Lung (tissue), 11 donors: ENCODE measurements at regions not wholly inside any gene's neighbourhood (a gene's known extent, or its start where the extent isn't known, plus 50 kb on each side); places are given as distances from the start of the nearest gene placed in this dataset.

Source experiments
- ATAC-seq: fragments of 200-7000 bp; cut with Tn5 transposase; one replicate; pipeline ENCODE4 v1.9.1; 2020; ENCODE audit warnings: moderate number of reproducible peaks; ENCODE audit not compliant: insufficient read depth, low FRiP score
- DNase-seq, 3 donors: peaks; one replicate each; pipeline ENCODE4 v3.0.0-alpha.2; 2013 to 2017
- H3K27ac ChIP-seq, 2 donors: one replicate each; pipeline ENCODE4 v1.5.1; 2013; ENCODE audit warnings: mild to moderate bottlenecking in 2 of 2, moderate library complexity in 2 of 2, control low read depth in 1 of 2, inconsistent platforms in 1 of 2, low read depth in 1 of 2, low read length in 1 of 2
- H3K27me3 ChIP-seq, 3 donors: one replicate each; pipeline ENCODE4 v1.5.1; 2013; ENCODE audit warnings: low read length in 2 of 3; ENCODE audit not compliant: control insufficient read depth in 3 of 3, insufficient read depth in 3 of 3
- H3K36me3 ChIP-seq, 4 donors: one replicate each; pipeline ENCODE4 v1.5.1; 2013; ENCODE audit warnings: low read length in 4 of 4, mild to moderate bottlenecking in 1 of 4, moderate library complexity in 1 of 4; ENCODE audit not compliant: control insufficient read depth in 4 of 4, insufficient read depth in 4 of 4
- H3K4me1 ChIP-seq, 5 donors: one replicate each; pipeline ENCODE4 v1.5.1; 2013; ENCODE audit warnings: low read length in 5 of 5, mild to moderate bottlenecking in 2 of 5, moderate library complexity in 1 of 5; ENCODE audit not compliant: control insufficient read depth in 5 of 5, insufficient read depth in 5 of 5
- H3K4me3 ChIP-seq: one replicate; pipeline ENCODE4 v1.5.1; 2013; ENCODE audit warnings: mild to moderate bottlenecking, control low read depth, moderate library complexity
- H3K9ac ChIP-seq, 2 donors: one replicate each; pipeline ENCODE4 v1.5.1; 2013; ENCODE audit warnings: low read length in 2 of 2, control low read depth in 1 of 2; ENCODE audit not compliant: insufficient read depth in 1 of 2
- H3K9me3 ChIP-seq, 4 donors: one replicate each; pipeline ENCODE4 v1.5.1; 2013; ENCODE audit warnings: low read length in 3 of 4, mild to moderate bottlenecking in 1 of 4, moderate library complexity in 1 of 4; ENCODE audit not compliant: control insufficient read depth in 4 of 4, insufficient read depth in 3 of 4
- whole genome bisulfite sequencing, 2 donors: extraction: QIAGEN DNeasy Blood & Tissue Kit; methylation state at CpG; one replicate each; pipeline ENCODE4 v1.1.7; 2013; 5-methylcytosine and 5-hydroxymethylcytosine counted together
- TF ChIP-seq, protein P1 (sequence below): IDR thresholded peaks from 2 replicates; pipeline ENCODE4 v1.5.1; 2012; ENCODE audit warnings: mild to moderate bottlenecking; ENCODE audit errors: control extremely low read depth, extremely low read depth
- donor health status: control.
- donor health status: control.
- donor health status: Bipolar disorder and iron deficiency.
- donor health status: healthy.
- donor health status: DM: yes; HTN: yes; CAD: no.

DNA sequence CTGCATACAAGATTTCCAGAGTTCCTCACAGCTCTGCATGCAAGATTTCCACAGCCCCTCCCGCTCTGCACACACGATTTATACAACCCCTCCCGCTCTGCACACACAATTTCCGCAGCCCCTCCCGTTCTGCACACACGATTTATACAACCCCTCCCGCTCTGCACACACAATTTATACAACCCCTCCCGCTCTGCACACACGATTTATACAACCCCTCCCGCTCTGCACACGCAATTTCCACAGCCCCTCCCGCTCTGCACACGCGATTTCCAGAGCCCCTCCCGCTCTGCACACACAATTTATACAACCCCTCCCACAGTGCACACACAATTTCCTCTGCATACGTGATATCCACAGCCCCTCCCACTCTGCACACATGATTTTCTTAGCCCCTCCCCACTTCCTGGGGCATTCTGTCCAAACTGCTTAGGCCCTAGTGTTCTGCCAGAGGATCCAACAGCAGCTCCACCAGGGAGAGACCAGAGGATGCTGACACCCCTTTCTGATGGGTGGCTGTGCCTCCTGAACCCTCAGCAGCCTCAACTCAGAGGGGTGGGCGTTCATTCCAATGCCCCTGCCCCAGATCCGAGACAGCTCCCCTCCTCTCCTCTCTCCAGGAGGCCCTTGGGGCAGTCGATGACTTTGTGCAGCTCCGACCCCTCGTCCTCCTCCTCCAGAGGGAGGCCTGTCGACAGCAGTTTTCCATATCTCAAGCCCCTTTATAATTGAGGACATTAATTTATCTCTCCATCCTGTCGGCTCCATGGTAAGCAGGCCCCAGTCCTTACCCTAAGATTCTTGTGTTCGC, 671.7 kb downstream of the BRD1 start:
- Histone ChIP-seq H3K9ac (no peak overlapping the region), H3K27ac (no peak overlapping the region), H3K36me3 (no peaks in the 10 kb centered on the region), H3K9me3 (no peaks in the 10 kb centered on the region), H3K27me3 (no peaks in the 10 kb centered on the region), H3K4me3 (no peak overlapping the region), H3K4me1 (no peaks in the 10 kb centered on the region)
- DNase-seq (no peak), ATAC-seq (no peak)
- TF ChIP-seq, protein P1, sequence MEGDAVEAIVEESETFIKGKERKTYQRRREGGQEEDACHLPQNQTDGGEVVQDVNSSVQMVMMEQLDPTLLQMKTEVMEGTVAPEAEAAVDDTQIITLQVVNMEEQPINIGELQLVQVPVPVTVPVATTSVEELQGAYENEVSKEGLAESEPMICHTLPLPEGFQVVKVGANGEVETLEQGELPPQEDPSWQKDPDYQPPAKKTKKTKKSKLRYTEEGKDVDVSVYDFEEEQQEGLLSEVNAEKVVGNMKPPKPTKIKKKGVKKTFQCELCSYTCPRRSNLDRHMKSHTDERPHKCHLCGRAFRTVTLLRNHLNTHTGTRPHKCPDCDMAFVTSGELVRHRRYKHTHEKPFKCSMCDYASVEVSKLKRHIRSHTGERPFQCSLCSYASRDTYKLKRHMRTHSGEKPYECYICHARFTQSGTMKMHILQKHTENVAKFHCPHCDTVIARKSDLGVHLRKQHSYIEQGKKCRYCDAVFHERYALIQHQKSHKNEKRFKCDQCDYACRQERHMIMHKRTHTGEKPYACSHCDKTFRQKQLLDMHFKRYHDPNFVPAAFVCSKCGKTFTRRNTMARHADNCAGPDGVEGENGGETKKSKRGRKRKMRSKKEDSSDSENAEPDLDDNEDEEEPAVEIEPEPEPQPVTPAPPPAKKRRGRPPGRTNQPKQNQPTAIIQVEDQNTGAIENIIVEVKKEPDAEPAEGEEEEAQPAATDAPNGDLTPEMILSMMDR, result no peak
- WGBS, 2 donors, result 69 to 79% methylated on average over 24 of the region's 24 CpGs

DNA sequence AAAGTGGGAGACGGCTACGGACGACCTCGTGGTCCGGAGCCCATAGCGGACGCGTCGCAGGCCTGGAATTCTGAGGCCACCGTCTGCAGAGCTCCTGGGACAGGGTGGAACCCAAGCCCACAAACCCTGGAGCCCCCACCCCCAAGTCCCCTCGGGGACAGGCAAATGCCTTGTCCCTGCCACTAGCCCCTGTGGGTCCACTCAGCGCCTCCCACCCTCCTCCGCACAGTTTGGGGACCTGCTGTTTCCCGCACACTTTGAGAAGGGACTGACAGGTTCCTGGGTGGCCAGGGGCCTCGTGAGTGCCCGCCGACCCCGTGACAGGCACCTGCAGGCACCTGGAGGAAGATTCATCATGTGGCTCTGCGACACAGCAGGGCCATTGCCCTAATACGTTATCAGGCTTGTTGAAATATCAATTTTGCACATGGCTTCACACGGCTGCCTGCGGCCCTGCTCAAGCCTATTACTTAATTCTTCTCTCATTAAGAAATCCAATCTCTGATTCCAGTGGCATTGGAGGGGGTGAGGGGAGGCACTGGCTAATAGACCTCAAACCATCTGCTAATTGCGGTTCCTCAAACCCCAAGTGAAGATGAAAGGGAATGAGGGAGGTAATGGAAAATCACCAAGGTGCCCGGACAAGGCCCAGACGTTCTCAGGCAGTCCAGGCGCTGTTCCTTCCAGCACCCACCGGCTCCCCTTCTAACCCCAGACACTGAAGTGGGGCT, 672.5 kb downstream of the BRD1 start:
- Histone ChIP-seq H3K4me1 (no peaks in the 10 kb centered on the region), H3K9me3 (no peaks in the 10 kb centered on the region), H3K27ac (no peak overlapping the region), H3K27me3 (peaks cover 0 to 3% (median 0%) of the 10 kb centered on the region in 3 donors), H3K4me3 (no peak overlapping the region), H3K36me3 (no peaks in the 10 kb centered on the region), H3K9ac (no peak overlapping the region)
- DNase-seq, result no peak
- 78 to 84% methylated on average over 27 of the region's 27 CpGs for WGBS, 2 donors
- TF ChIP-seq, protein P1, result no peak
- no peak for ATAC-seq

DNA sequence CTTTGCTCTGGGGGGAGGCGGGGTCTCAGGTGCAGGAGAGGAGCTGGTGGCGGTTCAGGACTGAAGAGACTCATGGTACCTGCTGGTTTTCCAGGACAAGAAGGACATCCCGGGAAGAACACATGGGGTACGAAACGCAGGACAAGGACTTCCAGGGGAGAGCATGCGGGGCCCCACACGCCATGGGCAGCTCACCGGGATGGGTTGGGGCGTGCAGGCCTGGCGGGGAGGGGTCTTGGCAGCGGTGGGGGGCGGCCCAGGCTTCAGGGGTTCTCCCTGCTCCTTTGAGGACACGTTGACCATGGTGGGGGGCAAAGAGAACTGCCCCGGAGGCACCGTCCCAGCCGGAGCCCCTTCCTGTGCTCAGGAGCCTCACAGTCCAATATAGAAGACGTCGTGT, 673.2 kb downstream of the BRD1 start:
- no peaks in the 10 kb centered on the region for H3K36me3 ChIP-seq
- DNase-seq, result no peak
- ATAC-seq, result no peak

More for the DNA sequence above, 673.2 kb downstream of the BRD1 start:
- WGBS, 2 donors, result 81% methylated on average over 18 of the region's 18 CpGs
- Histone ChIP-seq H3K27ac (no peak overlapping the region), H3K27me3 (peaks cover 0 to 4% (median 0%) of the 10 kb centered on the region in 3 donors), H3K9ac (no peak overlapping the region), H3K9me3 (no peaks in the 10 kb centered on the region), H3K4me3 (no peak overlapping the region), H3K4me1 (no peaks in the 10 kb centered on the region)
- TF ChIP-seq, protein P1, result no peak
